ENCODE measurements at regions not wholly inside any gene's neighbourhood (a gene's known extent, or its start where the extent isn't known, plus 50 kb on each side); places are given as distances from the start of the nearest gene placed in this dataset.

GRCh38 chr5:4036861-4037260, 441.2 kb downstream of the IRX1 start:
- Histone ChIP-seq H4K20me1 (ENCODE audit: control insufficient read depth, insufficient read depth, low read length, poor library complexity, severe bottlenecking) (no peaks in the 10 kb centered on the region), H3K4me2 (replicated peaks; ENCODE audit: low read depth, low read length, poor library complexity, severe bottlenecking) (no peak overlapping the region), H3K36me3 (replicated peaks in 1 of 2; ENCODE audit: control extremely low read depth in 1 of 2, control insufficient read depth in 1 of 2, extremely low read depth in 1 of 2, insufficient read depth in 2 of 2, low read length in 1 of 2) (no peaks in the 10 kb centered on the region), H3K4me1 (ENCODE audit: control insufficient read depth in 2 of 2, insufficient read depth in 2 of 2, low read length in 2 of 2) (no peaks in the 10 kb centered on the region), H3K4me3 (ENCODE audit: control extremely low read depth in 1 of 5, extremely low read depth in 1 of 5, insufficient read depth in 1 of 5, low read depth in 2 of 5, low read length in 4 of 5) (no peak overlapping the region), H3K9me3 (ENCODE audit: control extremely low read depth in 1 of 3, control insufficient read depth in 2 of 3, insufficient read depth in 1 of 3, low read length in 2 of 3) (peaks cover 0 to 2% (median 0%) of the 10 kb centered on the region in 3 donors), H3K27me3 (replicated peaks in 1 of 4; ENCODE audit: control extremely low read depth in 1 of 4, control insufficient read depth in 3 of 4, insufficient read depth in 4 of 4, low read length in 3 of 4) (no peaks in the 10 kb centered on the region), H3K9ac (ENCODE audit: low read length) (no peak overlapping the region), H3K79me2 (ENCODE audit: control insufficient read depth, insufficient read depth, low read length) (no peaks in the 10 kb centered on the region), H3K27ac (ENCODE audit: low read length in 2 of 2) (no peak overlapping the region), H2AFZ (ENCODE audit: insufficient read depth, low read depth, low read length, poor library complexity, severe bottlenecking) (no peak overlapping the region)
- ChIA-PET CTCF (no interaction called here), POLR2A (no interaction called here)
- WGBS (ENCODE audit: insufficient coverage) = 100% methylated on average over 4 of the region's 5 CpGs
- Mint-ChIP-seq H3K9me3 (ENCODE audit: insufficient read depth) (peaks cover 3% of the 10 kb centered on the region), H3K4me1 (no peaks in the 10 kb centered on the region), H3K4me3 (no peak overlapping the region), H3K27me3 (no peaks in the 10 kb centered on the region), H3K27ac (no peak overlapping the region)
- intact Hi-C loops (cut with micrococcal nuclease) = no loop called here
- DNase-seq (no peak), ATAC-seq (ENCODE audit: low read depth) (no peak)
- no peak for TF ChIP-seq CTCF (IDR thresholded peaks at IDR 0.05)
- TF ChIP-seq EZH2 (IDR thresholded peaks at IDR 0.05; ENCODE audit: borderline replicate concordance, insufficient read depth, low read depth, low read length, poor library complexity, severe bottlenecking) = no peak

GRCh38 chr5:4038994-4039393, 443.4 kb downstream of the IRX1 start:
- no peaks in the 10 kb centered on the region for H3K36me3 ChIP-seq (replicated peaks in 1 of 2; ENCODE audit: control extremely low read depth in 1 of 2, control insufficient read depth in 1 of 2, extremely low read depth in 1 of 2, insufficient read depth in 2 of 2, low read length in 1 of 2)
- WGBS (ENCODE audit: insufficient coverage) = 100% methylated on average over 5 of the region's 8 CpGs
- intact Hi-C loops (cut with micrococcal nuclease) = no loop called here
- no peak overlapping the region for H3K4me3 Mint-ChIP-seq
- no peak overlapping the region for H2AFZ ChIP-seq (ENCODE audit: insufficient read depth, low read depth, low read length, poor library complexity, severe bottlenecking)
- H3K27ac ChIP-seq (ENCODE audit: low read length in 2 of 2) = no peak overlapping the region
- H3K27ac Mint-ChIP-seq = no peak overlapping the region
- H3K27me3 ChIP-seq (replicated peaks in 1 of 4; ENCODE audit: control extremely low read depth in 1 of 4, control insufficient read depth in 3 of 4, insufficient read depth in 4 of 4, low read length in 3 of 4) = no peaks in the 10 kb centered on the region
- H3K4me1 Mint-ChIP-seq = no peaks in the 10 kb centered on the region
- H3K4me3 ChIP-seq (ENCODE audit: control extremely low read depth in 1 of 5, extremely low read depth in 1 of 5, insufficient read depth in 1 of 5, low read depth in 2 of 5, low read length in 4 of 5) = no peak overlapping the region
- H3K79me2 ChIP-seq (ENCODE audit: control insufficient read depth, insufficient read depth, low read length) = no peaks in the 10 kb centered on the region
- H3K27me3 Mint-ChIP-seq = no peaks in the 10 kb centered on the region
- ChIA-PET CTCF (no interaction called here), POLR2A (no interaction called here)
- no peaks in the 10 kb centered on the region for H4K20me1 ChIP-seq (ENCODE audit: control insufficient read depth, insufficient read depth, low read length, poor library complexity, severe bottlenecking)
- no peak overlapping the region for H3K4me2 ChIP-seq (replicated peaks; ENCODE audit: low read depth, low read length, poor library complexity, severe bottlenecking)
- peaks cover 0 to 5% (median 0%) of the 10 kb centered on the region in 3 donors for H3K9me3 ChIP-seq (ENCODE audit: control extremely low read depth in 1 of 3, control insufficient read depth in 2 of 3, insufficient read depth in 1 of 3, low read length in 2 of 3)
- no peaks in the 10 kb centered on the region for H3K4me1 ChIP-seq (ENCODE audit: control insufficient read depth in 2 of 2, insufficient read depth in 2 of 2, low read length in 2 of 2)
- TF ChIP-seq CTCF (IDR thresholded peaks at IDR 0.05) = no peak
- TF ChIP-seq EZH2 (IDR thresholded peaks at IDR 0.05; ENCODE audit: borderline replicate concordance, insufficient read depth, low read depth, low read length, poor library complexity, severe bottlenecking) = no peak
- ATAC-seq (ENCODE audit: low read depth) = no peak
- H3K9me3 Mint-ChIP-seq (ENCODE audit: insufficient read depth) = peaks cover 3% of the 10 kb centered on the region
- DNase-seq = no peak
- H3K9ac ChIP-seq (ENCODE audit: low read length) = no peak overlapping the region
